Amniotic epithelial cell (primary cell): ENCODE measurements at regions not wholly inside any gene's neighbourhood (a gene's known extent, or its start where the extent isn't known, plus 50 kb on each side); places are given as distances from the start of the nearest gene placed in this dataset.

Experiments used
- DNase-seq: peaks from one replicate; pipeline ENCODE4 v3.0.0-alpha.2; 2010; ENCODE audit warnings: low read depth

DNA sequence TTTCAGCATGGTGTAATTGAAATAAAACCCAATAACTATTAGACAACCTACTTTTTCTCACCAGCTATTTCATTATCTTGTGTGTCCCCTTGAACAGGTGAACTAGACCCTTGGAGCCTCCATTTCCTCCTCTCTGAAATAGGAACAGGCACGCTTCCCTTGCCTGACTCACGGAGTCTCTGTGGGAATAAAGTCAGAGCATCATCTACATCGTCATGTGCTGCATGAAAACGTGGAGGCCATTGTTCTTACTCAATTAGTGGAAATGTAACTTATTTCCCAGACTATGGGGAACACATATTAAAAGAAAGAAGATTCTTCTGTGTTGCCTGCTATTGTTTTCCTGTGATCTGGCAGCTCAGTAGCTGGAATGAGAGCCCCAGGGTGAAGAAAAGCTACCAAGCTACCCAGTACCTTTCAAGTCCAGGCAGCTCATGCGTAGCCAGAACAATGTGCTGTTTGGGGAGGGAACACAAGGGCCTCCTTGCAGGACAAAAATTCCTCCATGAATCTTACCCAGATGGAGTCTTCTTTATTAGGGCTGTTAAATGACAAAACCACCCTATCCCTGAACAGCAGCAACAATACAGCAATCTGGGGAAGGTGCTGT is 59.8 kb downstream of the SOX11 start:
- DNase-seq: no peak

DNA sequence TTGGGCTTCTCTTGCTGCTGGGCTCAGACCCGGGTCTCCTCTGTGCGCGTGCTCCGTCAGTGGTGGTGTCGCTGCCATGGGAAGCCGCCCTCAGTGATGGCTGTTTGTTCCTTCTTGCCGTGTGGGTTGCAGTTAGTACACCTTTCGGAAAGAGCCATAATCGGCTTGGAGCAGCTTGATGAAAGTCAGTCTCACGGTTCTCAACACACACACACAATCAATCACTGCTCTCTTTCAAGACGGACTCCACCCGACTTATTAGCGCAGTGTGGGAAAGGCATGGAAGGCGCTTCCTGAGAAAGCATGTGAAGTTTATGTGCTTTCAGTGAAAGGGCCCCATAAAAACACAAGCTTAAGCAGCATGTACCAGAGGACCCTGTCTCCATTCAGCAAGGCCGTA is 64.1 kb downstream of the SOX11 start:
- no peak for DNase-seq

DNA sequence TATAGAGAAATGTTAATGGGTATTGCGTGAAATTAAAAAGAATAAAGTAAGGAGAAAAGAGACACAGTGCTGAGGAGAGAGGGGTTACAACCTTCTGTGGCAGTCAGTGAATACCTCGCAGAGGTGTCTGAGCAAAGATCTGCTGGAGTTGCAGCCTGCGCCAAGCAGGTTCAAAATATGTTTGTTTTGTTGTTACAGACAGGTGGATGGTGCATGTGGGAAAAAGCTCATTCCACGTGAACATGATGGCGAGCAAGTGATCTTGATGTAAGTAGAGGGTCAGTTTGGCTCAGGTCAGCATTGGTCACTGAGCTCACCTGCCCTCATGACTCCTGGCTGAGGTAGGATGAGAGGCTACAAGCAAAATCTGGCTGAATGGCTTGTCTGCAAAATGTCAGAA is 66.2 kb downstream of the SOX11 start:
- DNase-seq: no peak

DNA sequence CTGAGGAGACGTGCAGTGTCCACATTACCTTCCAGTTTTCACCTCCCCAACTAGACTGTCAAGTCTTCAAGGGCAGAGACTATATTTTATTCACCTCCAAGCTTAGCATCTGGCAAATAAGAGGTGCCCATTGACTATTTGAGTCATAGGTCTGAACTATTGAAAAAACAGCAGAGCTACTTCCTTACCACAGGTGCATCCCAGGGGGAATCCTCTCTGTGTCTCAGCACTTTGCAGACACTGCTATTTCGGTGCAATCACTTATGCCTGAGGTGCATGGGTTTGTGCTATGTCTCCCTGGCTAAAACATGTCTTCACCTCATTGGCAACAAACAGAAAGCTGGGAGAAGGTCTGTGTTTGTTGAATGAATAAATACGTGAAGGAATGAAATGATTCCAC is 67.8 kb downstream of the SOX11 start:
- no peak for DNase-seq

DNA sequence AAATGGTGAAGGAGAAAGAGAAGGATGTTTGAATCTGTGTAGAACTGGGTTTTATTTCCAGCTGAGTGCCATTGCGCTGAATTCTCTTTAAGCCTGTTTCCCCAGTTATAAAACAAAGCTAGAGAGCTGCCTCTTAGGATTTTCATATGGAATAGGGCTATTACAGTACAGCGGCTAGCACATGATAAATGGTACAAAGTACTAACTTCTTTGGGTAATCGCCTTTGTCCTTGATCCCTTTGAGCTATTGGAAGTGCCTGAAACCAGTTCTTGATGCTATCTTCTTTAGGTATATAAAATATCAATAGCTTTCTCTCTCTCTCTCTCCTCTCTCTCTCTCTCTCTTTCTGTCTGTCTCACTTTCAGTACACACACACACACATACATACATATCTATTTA is 71.3 kb downstream of the SOX11 start:
- no peak for DNase-seq

DNA sequence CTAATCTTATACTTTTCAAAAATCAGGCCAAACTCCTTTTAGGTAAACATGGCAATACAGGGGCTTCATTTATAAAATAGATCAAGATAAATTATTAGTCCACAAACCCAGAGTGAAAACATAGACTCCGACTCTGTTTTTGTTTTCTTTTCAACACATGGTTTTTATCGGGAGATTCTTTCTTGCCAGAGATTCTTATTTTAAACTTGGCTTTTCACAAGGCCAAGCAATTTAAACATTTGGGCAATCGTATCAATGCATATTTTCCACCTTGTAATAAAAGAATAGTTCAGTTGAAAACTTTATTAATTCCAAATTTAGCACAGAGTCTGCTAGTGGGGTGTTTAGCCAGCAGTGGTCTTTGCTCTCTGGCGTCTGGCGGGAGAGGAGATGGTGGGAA is 71.9 kb downstream of the SOX11 start:
- no peak for DNase-seq

DNA sequence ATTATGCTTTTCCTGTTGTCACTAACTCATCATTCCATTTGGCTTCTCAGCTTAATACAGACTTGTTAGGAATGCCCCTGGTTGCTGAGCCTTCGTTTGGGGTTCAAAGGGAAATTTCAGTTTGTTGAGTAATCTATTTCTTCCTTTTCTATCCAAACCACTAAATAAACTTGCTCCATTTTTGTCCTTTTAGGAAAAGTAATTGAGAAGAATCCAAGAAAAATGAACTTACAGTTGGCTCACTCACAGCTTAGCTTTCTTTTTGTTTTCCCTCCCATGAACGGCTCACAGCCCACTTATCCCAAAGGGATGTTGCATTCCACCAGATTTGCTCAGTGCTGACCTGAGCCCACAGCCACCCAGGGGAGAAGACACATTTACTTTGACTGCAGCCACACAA is 73.9 kb downstream of the SOX11 start:
- no peak for DNase-seq

DNA sequence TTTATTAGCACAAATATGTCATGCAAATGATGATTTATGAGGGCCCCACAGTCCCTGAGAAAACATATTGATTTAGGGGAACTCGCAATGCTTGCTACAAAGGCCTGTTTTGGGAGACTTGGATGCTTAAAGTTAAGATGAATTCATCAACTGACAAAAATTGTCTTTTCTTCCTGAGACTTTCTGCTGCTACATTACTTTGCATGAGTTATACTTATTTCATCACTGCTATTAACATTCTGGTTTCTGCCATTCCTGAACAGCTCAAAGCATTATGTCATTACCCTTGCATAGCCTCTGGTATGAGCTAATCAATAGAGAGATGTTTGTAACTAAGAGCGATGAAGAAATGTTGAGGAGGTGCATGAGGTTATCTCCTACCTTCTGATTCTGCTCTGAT is 74.4 kb downstream of the SOX11 start:
- DNase-seq: no peak

DNA sequence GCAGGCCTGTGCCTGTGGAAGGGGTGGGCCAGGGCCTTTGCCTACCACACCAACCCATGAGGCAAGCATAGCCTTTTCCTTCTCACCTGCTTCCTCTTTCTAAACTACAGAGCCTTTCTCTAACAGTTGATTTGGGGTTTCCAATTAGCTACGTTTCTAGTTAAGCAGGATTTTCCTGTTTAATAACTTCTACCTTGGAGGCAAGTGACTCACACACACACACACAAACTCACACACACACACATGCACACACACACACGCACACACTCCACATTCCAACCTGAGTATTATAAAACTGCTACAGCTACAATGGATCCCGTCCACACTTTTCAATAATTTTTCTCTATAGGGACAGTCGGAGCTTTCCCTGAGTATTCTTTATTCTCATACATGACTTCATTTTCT is 84.9 kb downstream of the SOX11 start:
- DNase-seq: no peak

DNA sequence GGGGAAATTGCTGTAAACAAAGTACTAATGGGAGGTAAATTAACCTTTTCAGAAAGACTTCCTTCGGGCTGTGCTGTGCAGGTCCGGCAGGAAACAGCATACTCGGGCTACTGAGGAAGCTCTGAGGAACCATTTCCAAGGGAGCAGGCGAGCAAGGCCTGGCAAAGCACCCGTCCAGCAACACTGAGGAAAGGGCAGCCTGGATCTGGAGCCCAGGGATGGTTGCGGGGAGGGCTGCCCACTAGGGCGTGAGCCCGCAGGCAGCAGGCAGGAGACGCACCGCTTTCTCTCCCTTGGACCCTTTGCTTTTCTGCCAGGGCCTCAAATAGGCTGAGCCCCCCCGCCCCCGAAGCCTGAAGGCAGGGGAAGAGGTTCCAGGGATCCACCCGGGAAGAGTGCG is 89.5 kb downstream of the SOX11 start:
- no peak for DNase-seq

DNA sequence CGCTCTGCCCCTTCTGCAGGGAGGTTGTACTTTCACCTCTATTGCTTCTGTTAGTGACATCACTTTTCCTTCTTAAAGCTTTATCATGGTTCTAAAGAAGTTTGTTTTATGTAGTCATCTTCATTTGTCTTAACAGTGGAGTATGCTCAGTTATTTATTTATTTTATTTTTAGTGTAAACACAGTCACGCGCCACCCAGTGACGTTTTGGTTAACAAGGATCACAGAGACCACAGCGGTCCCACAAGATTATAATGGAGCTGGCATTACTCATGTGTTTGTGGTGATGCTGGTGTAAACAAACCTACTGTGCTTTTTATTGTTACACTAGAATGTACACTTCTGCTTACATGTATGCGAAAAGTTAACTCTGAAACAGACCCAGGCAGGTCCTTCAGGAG is 89.9 kb downstream of the SOX11 start:
- no peak for DNase-seq

DNA sequence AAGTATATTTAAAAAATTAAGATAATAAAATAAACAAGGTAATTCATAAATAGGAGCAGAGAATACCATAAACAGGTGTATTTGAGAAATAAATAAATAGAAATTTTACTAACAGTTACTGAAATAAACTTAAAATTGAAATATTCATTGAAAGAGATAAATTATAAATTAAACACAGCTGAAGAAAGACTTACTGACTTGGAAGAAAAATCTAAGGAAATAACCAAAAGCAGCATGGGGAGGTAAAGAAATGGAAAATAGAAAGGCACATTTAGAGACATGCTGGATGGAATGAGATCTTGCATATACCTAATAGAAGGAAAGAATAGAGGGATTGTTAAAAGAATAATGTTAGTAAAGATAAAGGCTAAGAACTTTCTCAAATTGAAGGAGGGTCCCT is 96.3 kb downstream of the SOX11 start:
- DNase-seq: no peak

DNA sequence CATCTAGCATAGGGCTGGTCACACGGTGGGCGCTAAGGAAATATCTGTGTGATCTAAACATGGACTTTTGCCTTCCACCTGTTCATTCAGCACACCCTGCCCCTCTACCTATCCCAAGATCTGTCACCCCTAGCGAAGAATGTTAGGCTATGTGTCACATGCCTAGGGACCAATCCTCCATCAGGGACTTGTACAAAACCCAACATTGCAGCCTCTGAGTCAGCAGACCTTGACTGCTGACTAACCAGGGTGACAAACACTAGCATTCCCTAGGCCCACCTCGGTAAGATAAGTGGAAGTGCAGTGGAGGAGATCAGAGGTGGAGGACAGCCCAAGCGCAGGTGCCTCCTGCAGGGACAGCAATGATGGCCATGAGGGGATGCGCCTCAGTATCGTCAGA is 99.2 kb downstream of the SOX11 start:
- DNase-seq: no peak

DNA sequence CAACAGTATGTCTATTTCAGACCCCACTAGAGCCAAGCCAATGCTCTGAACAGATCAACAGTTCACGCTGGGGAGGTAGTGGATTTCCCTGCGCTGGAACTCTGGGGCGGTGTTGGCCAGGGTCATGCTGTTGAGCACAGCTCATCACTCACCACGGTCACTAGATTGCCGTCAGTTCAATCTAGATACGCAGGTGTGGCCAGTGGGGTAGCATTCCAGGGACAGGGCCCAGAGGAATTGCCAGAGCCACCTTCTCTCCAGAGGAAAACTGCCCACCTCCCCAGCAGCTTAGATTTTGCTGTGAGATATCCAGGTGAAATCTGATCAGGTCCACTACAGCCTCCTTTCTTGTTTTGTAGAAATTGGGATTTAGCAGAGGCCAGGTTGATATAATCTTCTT is 101.8 kb downstream of the SOX11 start:
- no peak for DNase-seq

DNA sequence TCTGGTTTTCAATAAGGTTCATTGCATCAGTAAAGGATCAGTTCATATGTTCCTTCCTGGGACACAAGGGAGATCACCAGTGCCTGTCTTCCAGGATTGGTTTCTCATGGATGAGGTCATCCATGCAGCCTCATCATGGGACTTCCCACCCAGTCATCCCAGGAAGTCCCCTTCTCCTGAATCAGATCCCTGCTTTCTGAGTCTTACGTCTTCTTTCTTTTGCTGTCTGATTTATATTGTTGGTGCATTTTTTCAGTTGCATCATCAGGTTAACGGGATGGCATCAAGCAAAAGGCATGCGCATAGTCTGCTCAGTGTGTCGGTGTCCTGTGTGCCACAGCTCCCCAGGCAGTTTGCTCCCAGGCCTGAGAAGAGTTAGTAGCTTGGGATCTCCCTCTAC is 105.9 kb downstream of the SOX11 start:
- no peak for DNase-seq

DNA sequence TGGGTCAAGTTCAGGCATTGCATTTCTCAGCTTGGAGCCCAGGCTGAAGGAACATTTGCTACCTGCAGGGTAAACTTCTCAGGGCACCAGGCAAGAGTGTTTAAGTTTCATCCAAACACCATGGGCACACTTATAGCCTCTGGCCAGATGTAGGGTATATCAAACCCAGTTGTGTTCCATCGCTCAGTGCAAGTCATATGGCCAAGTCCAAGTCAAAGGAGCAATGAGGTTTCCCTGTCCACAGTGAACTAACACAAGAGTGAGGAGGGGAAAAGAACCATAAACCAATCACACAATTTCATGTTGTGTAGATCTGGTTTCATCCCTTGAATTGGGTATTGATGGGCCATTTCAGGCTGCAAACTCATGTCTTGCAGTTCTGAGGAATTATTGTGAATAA is 107.2 kb downstream of the SOX11 start:
- DNase-seq: no peak

DNA sequence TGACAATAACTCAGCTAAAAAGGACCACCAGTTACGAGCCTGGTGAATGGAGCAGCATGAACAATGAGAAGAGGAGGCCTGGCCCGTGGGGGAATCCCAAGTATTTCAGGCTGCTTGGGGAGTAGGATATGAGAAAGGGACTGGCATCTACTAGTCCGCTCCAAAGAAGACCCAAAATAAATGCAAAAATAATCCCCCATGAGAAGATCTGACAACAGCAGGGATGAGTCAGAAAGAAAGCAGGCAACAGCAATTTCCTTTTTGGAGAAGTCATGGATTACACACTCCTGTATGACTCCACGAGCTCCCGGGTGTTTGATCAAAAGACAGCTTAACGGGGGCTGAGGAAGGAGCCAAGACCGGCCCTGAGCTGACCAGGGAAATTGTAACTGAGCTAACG is 111.4 kb downstream of the SOX11 start:
- DNase-seq: no peak

DNA sequence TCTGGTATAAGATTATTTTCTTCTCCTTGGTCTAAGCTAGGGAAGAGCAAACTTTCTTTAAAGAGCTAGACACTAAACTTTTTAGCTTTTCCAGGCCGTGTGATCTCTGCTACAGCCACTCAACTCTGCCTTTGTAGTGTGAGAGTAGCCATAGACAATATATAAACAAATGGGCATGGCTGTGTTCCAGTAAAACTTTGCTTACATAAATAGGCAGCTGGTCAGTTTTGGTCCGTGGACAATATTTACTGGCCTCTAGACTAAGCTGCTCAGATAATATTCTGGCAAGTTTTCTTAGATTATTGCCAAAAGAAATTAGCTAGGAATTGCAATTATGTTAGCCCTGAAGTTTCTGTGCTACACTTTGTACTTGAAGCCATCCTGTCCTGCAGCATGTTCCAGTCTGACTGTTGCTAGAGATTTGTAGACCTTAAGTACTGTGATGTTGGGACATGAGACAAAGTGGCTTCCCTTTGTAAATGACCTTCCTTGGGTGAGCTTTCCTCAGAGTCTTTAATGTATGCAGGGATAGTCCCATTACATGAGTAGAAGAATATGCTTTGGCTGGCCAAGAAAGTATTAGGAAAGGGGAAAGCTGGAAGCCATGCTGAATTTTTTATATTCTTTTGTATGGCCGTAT is 126.9 kb downstream of the SOX11 start:
- no peak for DNase-seq

DNA sequence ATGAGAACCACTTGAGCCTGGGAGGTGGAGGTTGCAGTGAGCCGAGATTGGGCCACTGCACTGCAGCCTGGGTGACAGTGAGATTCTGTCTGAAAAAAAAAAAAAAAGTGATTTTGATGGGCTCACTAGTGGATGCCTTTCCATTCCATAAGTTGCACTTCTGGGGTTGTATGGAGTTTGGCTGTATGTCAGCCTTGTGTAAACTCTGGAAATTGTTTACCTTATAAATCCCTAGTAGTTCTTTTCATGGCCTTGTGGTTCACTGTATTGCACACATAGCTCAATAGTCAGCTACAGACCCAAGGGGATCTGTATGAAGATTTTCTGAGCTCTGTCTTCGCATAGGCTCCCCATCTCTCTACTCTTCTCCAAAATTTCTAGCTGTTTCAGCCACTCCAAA is 131.9 kb downstream of the SOX11 start:
- DNase-seq: no peak

DNA sequence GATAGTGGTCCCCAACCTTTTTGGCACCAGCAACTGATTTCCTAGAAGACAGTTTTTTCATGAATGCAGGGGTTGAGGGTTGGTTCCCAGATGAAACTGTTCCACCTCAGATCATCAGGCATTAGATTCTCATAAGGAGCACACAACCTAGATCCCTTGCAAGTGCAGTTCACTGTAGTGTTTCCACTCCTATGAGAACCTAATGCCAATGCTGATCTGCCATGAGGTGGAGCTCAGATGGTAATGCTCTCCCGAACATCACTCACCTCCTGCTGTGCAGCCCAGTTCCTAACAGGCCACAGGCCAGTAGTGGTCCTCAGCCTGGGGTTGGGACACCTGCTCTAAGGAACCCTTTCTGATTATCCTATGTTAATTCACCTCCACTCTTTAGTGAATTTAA is 133.5 kb downstream of the SOX11 start:
- no peak for DNase-seq

DNA sequence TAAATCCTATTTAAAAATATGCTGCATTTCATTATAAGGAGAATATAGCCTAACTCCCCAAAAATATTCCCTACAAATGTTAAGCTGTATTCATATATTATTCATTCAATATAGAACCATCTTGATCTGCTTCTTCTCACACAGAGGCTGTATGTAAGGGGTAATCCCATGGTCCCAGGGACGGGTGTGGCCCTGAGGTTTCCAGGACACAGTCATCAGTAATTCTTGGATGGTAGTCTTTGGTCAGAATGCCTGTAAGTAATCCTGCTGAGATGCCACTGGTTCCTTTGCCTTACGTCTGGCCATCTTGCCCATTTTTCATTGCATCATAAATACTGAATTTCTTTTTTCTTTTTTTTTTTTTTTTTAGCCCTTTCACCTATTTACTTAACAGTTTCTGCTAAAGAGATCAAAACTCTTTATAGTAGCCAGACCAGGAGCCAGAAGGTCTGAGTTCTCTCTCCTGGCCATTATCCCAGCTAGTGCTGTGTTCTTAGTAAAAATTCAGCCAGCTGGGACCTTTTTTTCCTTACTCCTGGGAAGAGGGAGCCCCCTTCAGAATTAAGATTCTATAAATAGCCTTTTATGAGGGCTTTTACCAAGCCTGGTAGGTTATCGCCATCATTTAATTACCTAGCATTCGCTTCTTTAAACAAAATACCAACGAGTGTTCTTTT is 134.9 kb downstream of the SOX11 start:
- no peak for DNase-seq

DNA sequence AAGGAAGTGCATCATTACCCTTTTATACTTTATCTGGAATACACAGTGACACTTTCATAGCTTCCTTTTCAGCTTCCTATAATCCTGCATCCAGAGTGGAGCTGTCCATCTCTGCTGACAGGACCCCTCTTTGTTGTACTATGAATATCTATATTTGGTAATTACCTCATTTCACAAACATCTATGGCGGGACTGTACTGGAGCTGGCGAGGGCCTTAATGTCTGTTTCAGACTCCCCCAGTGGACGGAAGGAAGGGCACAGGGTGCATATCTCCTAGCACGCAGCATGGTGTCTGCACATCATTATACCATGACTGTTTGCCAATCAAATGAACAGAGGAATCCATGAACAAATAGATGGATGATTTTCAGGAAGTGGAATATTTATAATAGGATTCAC is 142.3 kb downstream of the SOX11 start:
- no peak for DNase-seq

DNA sequence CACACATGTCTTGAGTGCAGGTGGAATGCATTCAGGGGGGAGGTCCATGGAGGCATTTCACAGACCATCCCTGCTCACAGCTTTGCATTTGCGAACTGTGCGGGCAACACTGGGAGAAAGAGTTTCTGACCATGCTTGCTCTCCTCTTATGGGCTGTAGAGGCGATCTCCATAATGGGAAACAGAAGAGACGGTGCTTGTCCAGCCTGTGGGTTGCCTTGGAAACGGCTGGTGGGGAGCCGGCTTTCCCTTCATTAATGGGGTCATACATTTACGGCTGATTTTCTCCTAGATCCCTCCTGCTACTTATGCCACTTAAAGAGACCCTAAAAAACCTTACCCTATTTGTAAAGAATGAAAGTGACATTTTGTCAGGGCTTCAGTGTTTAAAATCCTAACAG is 147.4 kb downstream of the SOX11 start:
- DNase-seq: no peak

DNA sequence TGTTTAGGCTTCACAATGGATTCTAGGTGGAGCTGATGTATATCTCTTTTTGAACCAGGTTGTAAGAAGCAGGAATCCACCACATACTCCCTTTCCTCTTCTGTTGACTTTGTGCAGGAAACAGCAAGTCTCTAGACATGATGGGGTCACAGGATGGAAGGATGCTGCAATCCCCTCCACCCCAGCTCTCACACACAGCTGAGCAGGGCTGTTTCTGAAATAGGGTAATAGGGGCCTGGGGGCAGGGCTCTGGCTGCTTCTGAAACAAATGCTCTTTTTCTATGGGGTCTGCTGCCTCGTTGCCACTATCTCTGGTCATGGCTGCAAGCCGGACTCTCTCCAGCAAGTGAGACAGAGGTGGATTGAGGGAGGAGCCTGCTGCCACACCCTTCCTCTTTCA is 148.9 kb downstream of the SOX11 start:
- no peak for DNase-seq
